HFF-Myc (cell line): ENCODE measurements at regions not wholly inside any gene's neighbourhood (a gene's known extent, or its start where the extent isn't known, plus 50 kb on each side); places are given as distances from the start of the nearest gene placed in this dataset.

Experiments used
- DNase-seq: peaks from one replicate; pipeline ENCODE4 v3.0.0-alpha.2; 2011; ENCODE audit warnings: low read depth; ENCODE audit errors: extremely low read depth
- H3K4me3 ChIP-seq: replicated peaks from 2 replicates; pipeline ENCODE4 v1.5.1; 2011; ENCODE audit warnings: low read depth, mild to moderate bottlenecking, control low read depth, low read length
- TF ChIP-seq, protein P1 (sequence below): IDR thresholded peaks from 2 replicates; pipeline ENCODE4 v1.5.1; 2012; ENCODE audit warnings: mild to moderate bottlenecking, low read depth, low read length, control low read depth; ENCODE audit errors: missing control alignments

DNA sequence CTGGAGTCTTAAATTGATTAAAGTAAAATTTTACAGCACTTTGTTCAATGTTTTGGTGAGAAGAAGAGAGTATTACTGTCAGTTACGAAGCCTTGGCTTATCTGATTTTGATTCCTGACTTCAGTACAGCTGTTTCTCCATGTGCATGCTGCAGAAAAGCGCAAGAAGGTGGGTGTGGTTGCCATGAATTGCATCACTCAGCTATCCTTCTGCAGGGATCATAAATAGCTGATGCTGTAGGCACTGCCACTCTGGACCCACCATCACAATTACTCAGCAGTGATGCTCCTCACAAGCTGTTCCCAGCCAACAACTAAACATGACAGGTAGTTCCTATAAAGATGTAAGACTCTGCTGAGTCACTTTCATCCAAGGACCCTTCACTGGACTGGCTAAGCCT is 321.2 kb downstream of the IRS2 start:
- TF ChIP-seq, protein P1, sequence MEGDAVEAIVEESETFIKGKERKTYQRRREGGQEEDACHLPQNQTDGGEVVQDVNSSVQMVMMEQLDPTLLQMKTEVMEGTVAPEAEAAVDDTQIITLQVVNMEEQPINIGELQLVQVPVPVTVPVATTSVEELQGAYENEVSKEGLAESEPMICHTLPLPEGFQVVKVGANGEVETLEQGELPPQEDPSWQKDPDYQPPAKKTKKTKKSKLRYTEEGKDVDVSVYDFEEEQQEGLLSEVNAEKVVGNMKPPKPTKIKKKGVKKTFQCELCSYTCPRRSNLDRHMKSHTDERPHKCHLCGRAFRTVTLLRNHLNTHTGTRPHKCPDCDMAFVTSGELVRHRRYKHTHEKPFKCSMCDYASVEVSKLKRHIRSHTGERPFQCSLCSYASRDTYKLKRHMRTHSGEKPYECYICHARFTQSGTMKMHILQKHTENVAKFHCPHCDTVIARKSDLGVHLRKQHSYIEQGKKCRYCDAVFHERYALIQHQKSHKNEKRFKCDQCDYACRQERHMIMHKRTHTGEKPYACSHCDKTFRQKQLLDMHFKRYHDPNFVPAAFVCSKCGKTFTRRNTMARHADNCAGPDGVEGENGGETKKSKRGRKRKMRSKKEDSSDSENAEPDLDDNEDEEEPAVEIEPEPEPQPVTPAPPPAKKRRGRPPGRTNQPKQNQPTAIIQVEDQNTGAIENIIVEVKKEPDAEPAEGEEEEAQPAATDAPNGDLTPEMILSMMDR, result no peak
- DNase-seq, result no peak
- no peak overlapping the region for H3K4me3 ChIP-seq

DNA sequence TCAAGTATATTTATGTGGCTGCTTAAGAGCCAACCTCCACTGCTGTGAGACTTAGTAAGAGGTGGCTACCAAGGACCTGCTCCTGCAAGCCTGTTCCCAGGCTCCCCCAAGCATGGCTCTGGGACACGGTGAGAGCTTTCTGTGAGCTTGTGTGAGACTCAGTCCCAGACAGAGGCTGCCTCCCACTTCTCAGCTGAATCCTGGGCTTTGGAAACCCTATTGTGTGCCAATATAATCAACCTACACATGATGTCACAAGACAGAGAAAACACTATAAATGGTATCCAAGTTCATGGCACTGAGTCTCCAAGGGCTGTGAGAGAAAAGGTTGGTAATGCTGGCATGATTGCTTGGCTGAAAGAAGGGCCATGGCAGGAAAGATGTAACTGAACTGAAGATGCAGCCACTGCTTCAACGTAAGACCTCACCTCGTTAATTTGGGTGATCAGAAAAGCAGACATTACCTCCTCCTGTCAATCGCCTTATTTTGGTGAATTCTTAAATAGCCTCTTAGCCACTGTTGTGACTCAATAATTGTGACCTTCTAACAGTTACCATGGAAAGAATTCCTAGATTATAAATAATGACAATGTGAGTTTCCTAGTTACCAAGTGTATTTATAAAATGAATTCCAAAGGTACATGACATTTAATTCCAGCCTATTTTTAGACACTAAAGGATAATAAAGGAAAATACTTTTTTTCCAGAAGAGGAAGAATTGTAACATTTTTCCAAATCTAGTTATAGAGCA is 332.0 kb downstream of the IRS2 start:
- TF ChIP-seq, protein P1, result no peak
- DNase-seq, result no peak
- no peak overlapping the region for H3K4me3 ChIP-seq

DNA sequence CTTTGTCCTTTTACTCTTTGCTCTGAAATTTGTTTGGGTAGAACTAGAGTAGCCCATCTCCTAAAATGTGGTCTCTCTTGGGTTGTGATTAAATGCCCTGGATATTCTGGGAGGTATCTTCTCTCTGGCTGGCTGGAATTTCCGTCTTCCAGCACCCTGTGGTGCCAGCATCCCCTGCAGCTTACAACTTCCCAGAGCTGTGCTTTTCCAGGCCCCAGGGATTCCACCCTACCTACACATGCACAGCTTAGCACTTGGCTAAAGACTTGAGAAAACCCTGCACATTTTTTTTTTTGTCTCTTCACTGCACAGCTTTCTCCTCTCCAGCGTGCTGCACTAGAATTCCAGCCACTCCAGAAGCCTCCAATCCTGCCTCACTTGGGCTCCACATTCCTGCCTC is 334.7 kb downstream of the IRS2 start:
- TF ChIP-seq, protein P1, result no peak
- H3K4me3 ChIP-seq, result no peak overlapping the region
- DNase-seq, result no peak

DNA sequence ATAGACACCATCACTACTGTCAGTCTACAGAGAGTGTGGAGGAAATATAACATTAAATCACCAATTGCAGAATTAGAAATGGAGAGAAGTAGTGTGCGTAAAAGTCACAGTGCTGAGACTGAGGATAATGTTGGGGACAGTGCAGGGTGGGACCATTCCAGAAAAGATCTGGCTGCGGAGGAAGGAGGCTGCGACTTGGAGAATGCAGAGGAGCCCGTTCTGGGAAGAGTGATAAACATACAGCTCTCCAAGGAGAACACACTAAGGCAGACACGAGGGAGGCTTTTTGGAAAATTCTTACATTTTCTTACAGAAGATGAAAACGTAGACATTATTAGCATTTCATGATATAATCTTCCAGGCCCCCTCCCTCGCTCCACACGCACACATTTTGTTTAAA is 337.8 kb downstream of the IRS2 start:
- no peak overlapping the region for H3K4me3 ChIP-seq
- no peak for DNase-seq
- TF ChIP-seq, protein P1, result no peak

DNA sequence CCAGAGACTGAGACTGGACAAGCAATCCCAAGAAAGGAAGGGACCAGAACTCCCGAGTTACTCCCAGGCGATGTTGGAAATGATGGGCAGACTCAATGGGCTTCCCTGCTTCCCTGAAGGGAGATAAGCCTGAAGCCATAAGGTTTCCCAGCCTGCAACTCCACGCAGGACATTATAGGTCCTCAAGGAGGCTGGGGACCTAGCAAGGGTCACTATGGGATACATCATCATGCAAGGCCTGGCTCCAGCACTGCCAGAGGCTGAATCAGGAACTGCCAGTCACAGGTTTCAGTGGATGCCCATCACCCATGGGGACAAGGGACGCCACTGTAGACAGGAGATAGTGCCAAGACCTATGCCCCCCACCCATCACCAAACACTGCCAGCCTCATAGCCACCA is 338.7 kb downstream of the IRS2 start:
- no peak overlapping the region for H3K4me3 ChIP-seq
- no peak for DNase-seq
- TF ChIP-seq, protein P1, result no peak

DNA sequence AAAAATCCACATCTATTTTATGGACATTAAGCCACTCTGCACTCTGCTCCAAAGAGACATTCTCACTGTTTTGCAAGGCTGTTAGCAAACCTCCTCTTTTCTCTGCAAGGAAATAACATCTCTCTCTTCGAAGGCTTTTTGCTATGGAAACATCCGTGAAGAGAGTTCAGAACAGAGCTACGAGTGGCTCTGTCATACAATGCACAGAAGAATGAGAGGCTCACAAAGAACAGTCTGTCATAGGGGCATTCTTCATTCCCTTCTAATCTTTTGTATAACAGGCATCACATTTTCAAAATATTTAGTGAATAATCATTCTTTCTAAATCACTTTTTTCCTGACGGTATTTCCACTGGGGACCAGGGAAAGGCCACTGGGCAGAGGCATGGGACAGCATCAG is 346.1 kb downstream of the IRS2 start:
- H3K4me3 ChIP-seq, result no peak overlapping the region
- no peak for DNase-seq
- TF ChIP-seq, protein P1, result no peak

DNA sequence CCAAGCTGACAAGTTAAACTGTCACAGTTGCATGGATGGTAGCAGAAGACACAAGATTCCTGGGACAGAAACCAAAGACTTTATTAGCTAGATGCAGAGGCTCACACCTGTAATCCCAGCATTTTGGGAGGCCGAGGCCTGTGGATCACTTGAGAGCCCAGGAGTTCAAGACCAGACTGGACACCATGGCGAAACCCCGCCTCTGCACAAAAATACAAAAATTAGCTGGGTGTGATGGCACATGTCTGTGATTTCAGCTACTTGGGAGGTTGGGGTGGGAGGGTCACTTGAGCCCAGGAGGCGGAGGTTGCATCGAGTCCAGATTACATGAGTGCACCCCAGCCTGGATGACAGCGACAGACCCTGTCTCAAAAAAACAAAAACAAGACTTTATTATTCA is 346.6 kb downstream of the IRS2 start:
- H3K4me3 ChIP-seq, result no peak overlapping the region
- no peak for DNase-seq
- TF ChIP-seq, protein P1, result no peak
